Brain microvascular endothelial cell (primary cell): ENCODE measurements at regions not wholly inside any gene's neighbourhood (a gene's known extent, or its start where the extent isn't known, plus 50 kb on each side); places are given as distances from the start of the nearest gene placed in this dataset.

Experiments used
- DNase-seq: peaks from one replicate; pipeline ENCODE4 v3.0.0-alpha.2; 2020
- H3K27ac ChIP-seq: fragments of 250-450 bp; sonication (Bioruptor Pico); 2 replicates; pipeline ENCODE4 v1.5.1; 2020; ENCODE audit warnings: mild to moderate bottlenecking, moderate library complexity
- H3K27me3 ChIP-seq: fragments of 250-450 bp; sonication (Bioruptor Pico); replicated peaks from 2 replicates; pipeline ENCODE4 v1.5.1; 2020; ENCODE audit warnings: mild to moderate bottlenecking
- H3K36me3 ChIP-seq: fragments of 250-450 bp; sonication (Bioruptor Pico); replicated peaks from 2 replicates; pipeline ENCODE4 v1.5.1; 2020; ENCODE audit warnings: mild to moderate bottlenecking
- H3K4me3 ChIP-seq: 2 replicates; pipeline ENCODE4 v1.5.1; 2011; ENCODE audit warnings: low read depth, mild to moderate bottlenecking, control low read depth, low read length, moderate library complexity
- CTCF ChIP-seq: IDR thresholded peaks from 2 replicates; pipeline ENCODE4 v1.5.1; 2011; ENCODE audit warnings: low read depth, mild to moderate bottlenecking, moderate library complexity, low read length, control low read depth, inconsistent platforms; ENCODE audit errors: missing control alignments
- in situ Hi-C: cut with HindIII; loops from 2 replicates; pipeline ENCODE4 v1.10.0; 2017; ENCODE audit warnings: low sequenced_read_pairs, low pct_ligation_motif_present

GRCh38 chrX:122863067-122863466, 321.0 kb upstream of the GRIA3 start:
- H3K27me3 ChIP-seq = no peaks in the 10 kb centered on the region
- no peak overlapping the region for H3K27ac ChIP-seq
- no peak for DNase-seq
- no peak overlapping the region for H3K4me3 ChIP-seq
- in situ Hi-C loops = no loop called here
- TF ChIP-seq CTCF = no peak
- no peaks in the 10 kb centered on the region for H3K36me3 ChIP-seq

GRCh38 chrX:122866532-122866931, 317.5 kb upstream of the GRIA3 start:
- DNase-seq = peak; percentile 69
- Histone ChIP-seq H3K27ac (peak overlapping the region; percentile 50), H3K27me3 (no peaks in the 10 kb centered on the region), H3K36me3 (no peaks in the 10 kb centered on the region), H3K4me3 (no peak overlapping the region)
- in situ Hi-C loops = no loop called here
- TF ChIP-seq CTCF = no peak

- H3K36me3 ChIP-seq = no peaks in the 10 kb centered on the region
- in situ Hi-C loops = no loop called here
- H3K4me3 ChIP-seq = no peak overlapping the region
- H3K27me3 ChIP-seq = no peaks in the 10 kb centered on the region
- TF ChIP-seq CTCF = no peak
- peak overlapping the region; percentile 15 for H3K27ac ChIP-seq
- DNase-seq = no peak
Measured at GRCh38 chrX:122868631-122869030, 315.4 kb upstream of the GRIA3 start.

- DNase-seq = no peak
- H3K36me3 ChIP-seq = no peaks in the 10 kb centered on the region
- TF ChIP-seq CTCF = no peak
- no peak overlapping the region for H3K27ac ChIP-seq
- H3K27me3 ChIP-seq = no peaks in the 10 kb centered on the region
- no peak overlapping the region for H3K4me3 ChIP-seq
- in situ Hi-C loops = no loop called here
Measured at GRCh38 chrX:122869171-122869570, 314.9 kb upstream of the GRIA3 start.

GRCh38 chrX:122878269-122878668, 305.8 kb upstream of the GRIA3 start:
- in situ Hi-C loops = no loop called here
- Histone ChIP-seq H3K36me3 (no peaks in the 10 kb centered on the region), H3K4me3 (no peak overlapping the region), H3K27ac (no peak overlapping the region), H3K27me3 (no peaks in the 10 kb centered on the region)
- DNase-seq = no peak
- TF ChIP-seq CTCF = no peak

- TF ChIP-seq CTCF = no peak
- no peak for DNase-seq
- no peak overlapping the region for H3K27ac ChIP-seq
- H3K36me3 ChIP-seq = no peaks in the 10 kb centered on the region
- no peak overlapping the region for H3K4me3 ChIP-seq
- no peaks in the 10 kb centered on the region for H3K27me3 ChIP-seq
- in situ Hi-C loops = no loop called here
Measured at GRCh38 chrX:122880952-122881351, 303.1 kb upstream of the GRIA3 start.
